RWPE1 (cell line): ENCODE measurements at regions not wholly inside any gene's neighbourhood (a gene's known extent, or its start where the extent isn't known, plus 50 kb on each side); places are given as distances from the start of the nearest gene placed in this dataset.

ENCODE experiments used
- CTCF ChIA-PET: fragments of 350-600 bp; sonication (Branson Sonifier 250); formaldehyde crosslinking; extraction: SDS; loops from one replicate; lab custom pipeline; 2021; lab: Yijun Ruan, JAX
- POLR2A ChIA-PET: fragments of 400-600 bp; formaldehyde crosslinking; extraction: SDS; loops from one replicate; lab custom pipeline; 2020; ENCODE audit warnings: antibody characterized with exemption; ENCODE audit not compliant: low non-redundant PET; lab: Yijun Ruan, JAX
- DNase-seq: peaks from one replicate; pipeline ENCODE4 v3.0.0; 2012; ENCODE audit warnings: low spot score
- H3K27ac ChIP-seq: fragments of 450-650 bp; 2 replicates; pipeline ENCODE4 v1.5.1; 2017
- CTCF ChIP-seq: fragments of 450-650 bp; conservative IDR thresholded peaks from 2 replicates; pipeline ENCODE4 v1.5.1; 2017; ENCODE audit warnings: low read depth, mild to moderate bottlenecking

- no peak overlapping the region for H3K27ac ChIP-seq
- CTCF ChIA-PET: no interaction called here
- POLR2A ChIA-PET: no interaction called here
- DNase-seq: no peak
- TF ChIP-seq CTCF: no peak
These were observed 988.4 kb downstream of the EPHA3 start for GRCh38 chr3:90095811-90096210.

GRCh38 chr3:90099493-90099892, 992.1 kb downstream of the EPHA3 start:
- ChIA-PET CTCF (no interaction called here), POLR2A (no interaction called here)
- no peak for TF ChIP-seq CTCF

DNA sequence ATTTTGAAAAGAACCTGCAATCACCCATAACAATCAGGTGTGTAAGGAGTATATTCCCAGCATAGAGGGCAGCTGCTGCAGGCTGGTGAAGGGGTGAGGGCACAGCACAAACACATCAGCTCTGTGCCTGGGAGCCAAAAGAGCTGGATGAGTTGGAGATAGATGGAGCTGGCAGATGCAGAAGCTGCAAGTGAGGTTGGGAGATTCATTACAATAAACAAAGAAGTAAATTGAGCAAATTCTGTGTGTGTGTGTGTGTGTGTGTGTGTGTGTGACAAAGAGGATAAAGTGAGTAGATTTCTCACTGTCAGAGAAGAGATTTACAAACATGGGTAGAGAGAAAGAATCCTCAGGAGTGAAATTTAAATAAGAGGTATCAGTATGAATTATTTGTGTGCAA, 994.7 kb downstream of the EPHA3 start:
- ChIA-PET CTCF (no interaction called here), POLR2A (no interaction called here)
- TF ChIP-seq CTCF: no peak
- no peak for DNase-seq
- no peak overlapping the region for H3K27ac ChIP-seq

More at GRCh38 chr3:90099493-90099892, 992.1 kb downstream of the EPHA3 start:
- DNase-seq: no peak
- no peak overlapping the region for H3K27ac ChIP-seq

DNA sequence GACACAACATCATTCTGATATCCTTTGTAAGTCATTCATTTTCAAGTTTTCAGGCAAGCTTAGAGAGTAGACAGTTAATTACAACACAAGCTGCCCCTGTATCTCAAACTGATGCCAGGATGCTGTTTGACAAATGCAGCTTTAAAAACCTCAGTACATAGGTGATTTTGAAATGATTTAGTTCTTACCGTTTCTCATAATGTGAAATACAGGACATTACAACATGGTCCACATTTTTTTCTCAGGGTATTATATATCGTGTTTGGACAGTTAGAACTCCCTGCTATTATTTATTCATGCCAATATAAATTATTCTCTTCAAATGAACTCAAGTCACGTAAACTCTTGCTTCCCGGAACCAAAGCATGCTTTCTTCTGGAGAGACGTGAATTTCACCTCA, 1013.9 kb downstream of the EPHA3 start:
- no peak for TF ChIP-seq CTCF
- CTCF ChIA-PET: no interaction called here
- no peak for DNase-seq
- no peak overlapping the region for H3K27ac ChIP-seq
- POLR2A ChIA-PET: no interaction called here

DNA sequence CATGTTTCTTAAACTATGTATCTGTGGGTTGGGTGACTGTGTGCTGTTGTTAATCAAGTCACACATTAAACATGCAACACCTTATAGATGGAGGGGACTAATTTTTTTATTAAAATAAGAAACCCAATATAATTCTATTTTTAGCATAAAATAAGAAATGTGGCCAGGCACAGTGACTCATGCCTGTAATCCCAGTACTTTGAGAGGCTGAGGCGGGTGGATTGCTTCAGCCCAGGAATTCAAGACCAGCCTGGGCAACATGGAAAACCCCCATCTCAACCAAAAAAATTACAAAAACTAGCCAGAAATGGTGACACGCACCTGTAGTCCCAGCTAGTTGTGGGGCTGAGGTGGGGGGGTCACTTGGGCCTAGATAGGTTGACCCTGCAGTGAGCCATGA, 1021.0 kb downstream of the EPHA3 start:
- no peak overlapping the region for H3K27ac ChIP-seq
- TF ChIP-seq CTCF: no peak
- ChIA-PET CTCF (no interaction called here), POLR2A (no interaction called here)
- no peak for DNase-seq

GRCh38 chr3:90129730-90130129, 1022.3 kb downstream of the EPHA3 start:
- no peak for DNase-seq
- TF ChIP-seq CTCF: no peak
- ChIA-PET POLR2A (no interaction called here), CTCF (no interaction called here)
- H3K27ac ChIP-seq: no peak overlapping the region

GRCh38 chr3:90132197-90132596, 1024.8 kb downstream of the EPHA3 start:
- no peak for DNase-seq
- ChIA-PET POLR2A (no interaction called here), CTCF (no interaction called here)
- no peak overlapping the region for H3K27ac ChIP-seq
- TF ChIP-seq CTCF: no peak
